NCI-H146 treated with DMSO at 0.1 percent for 48 hours (cell line): ENCODE measurements at regions not wholly inside any gene's neighbourhood (a gene's known extent, or its start where the extent isn't known, plus 50 kb on each side); places are given as distances from the start of the nearest gene placed in this dataset.

Source experiments
- DNase-seq: peaks from one replicate; lab custom pipeline; 2025; ENCODE audit not compliant: unreplicated experiment; lab: John Stamatoyannopoulos, UW

DNA sequence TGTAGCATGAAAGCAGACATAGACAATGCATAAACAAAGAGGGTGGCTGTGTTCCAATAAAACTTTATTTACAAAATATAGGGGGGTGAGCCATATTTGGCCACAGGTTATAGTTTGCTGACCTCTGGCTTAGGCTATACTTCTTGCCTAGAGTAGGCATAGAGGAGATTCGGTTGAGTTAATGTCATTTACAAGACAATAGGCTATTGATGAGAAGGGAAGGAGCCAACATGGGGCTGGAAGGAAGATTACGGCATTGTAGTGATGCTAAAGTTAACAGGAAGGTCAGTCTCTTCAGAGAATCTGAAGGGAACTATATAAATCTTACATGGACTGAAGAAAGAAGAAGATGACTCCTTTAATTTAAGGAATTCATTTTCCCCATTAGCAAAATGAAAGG lies 463.5 kb downstream of the HTR7 start:
- no peak for DNase-seq

DNA sequence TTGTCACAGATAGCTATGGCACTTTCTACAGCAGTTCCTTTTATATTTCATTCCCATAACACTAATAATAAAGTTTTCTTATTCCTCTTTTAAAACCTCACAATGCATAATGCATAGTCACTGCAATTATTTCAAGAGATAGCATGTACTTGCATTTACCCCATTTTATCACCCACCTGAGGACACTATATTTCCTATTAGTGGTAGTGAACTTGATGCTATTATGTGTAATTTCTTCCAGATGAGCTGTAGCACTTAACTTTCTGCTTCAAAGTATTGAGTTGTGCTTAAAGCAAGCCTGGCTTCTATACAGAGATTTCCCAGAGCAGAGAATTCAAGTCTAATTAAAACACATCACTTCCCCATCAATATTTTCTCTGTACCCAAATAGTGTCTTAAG lies 461.1 kb downstream of the HTR7 start:
- DNase-seq = no peak

DNA sequence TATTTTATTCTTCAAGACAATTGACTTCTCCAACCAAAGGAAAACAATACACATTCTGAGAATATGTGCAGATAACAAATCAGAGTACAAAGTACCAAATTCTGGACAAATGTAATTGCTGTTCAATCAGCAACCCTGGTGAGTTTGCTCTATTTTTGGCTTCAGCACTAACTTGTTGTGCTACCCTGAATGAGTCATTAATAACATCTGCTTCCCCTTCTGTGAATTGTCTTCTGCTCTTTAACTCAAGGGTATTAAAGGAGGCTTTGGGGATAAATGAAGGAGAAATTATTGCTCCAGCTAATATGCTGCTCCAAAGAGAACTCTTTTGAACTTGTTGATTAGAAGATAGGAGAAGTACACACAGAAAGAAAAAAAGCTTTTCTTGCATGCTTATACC lies 459.3 kb downstream of the HTR7 start:
- no peak for DNase-seq

DNA sequence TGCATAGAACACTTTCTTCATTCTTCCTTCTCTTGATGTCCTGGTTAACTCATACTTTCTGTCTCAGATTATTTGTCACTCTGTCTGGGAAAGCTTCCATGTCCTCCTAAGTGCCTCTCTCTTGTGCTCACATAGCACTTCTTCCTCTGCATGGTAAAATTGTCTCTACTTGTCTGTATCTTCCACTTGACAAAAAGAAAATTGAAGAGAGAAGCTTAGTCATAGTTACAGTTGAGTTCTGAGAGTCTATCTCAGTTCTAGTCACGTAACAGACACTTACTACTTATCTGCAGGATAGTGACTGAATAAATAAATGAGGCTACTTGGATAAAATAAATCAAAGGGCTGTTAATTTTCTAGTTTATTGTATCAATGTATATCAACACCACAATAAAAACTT lies 458.1 kb downstream of the HTR7 start:
- no peak for DNase-seq

DNA sequence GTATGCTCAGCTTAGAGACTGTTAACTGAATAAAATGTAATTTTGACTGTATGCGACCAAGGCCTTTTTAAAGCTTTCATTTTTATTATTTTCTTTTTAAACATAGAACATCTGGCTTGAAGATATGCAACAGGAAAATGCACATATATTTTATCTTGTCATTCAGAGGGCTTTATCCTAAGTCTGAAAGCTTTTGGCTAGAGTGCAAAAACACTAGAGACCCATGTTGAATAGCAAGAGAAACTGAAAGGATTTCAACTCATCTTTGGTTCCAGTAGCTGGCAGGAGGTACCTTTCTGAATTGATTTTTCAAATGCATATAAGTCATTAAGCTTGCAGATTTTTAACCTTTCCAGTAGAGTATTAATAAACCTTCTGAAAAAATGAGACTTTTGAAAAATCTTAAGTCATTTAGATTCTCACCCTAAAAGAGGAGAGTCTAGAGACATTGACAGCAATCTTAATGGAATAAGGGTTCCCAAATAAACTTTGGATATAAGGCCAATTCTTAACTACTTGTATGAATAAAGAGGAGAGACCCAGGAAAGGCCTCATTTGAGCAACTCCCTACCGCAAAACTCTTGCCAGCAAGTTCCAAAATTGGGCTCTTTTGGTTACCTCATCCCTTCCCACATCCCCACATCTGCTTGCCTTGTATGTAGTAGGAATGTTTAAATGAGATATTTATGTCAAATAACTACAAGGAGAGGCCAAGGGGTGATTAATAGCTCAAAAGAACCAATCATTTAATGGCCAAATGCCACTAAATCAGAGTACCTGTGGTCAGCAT lies 454.4 kb downstream of the HTR7 start:
- DNase-seq = no peak

DNA sequence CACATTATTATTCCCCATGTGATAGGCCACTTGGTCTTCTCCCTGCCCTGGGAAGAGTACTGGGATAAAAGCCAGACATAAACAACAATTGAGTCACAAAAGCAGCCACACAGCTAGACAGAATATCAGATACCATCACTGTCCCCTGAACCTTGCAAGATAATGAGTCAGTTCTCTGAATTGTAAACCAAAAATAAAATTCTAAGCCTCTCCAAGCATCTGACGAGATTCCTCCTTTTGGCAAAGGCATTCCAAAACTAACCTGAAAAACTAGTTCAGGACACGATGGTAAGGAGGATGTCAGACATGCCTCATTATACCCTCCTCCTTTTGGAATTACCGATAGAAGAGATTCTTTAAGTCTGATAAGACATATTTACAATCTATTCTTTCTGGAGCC lies 450.7 kb downstream of the HTR7 start:
- no peak for DNase-seq

DNA sequence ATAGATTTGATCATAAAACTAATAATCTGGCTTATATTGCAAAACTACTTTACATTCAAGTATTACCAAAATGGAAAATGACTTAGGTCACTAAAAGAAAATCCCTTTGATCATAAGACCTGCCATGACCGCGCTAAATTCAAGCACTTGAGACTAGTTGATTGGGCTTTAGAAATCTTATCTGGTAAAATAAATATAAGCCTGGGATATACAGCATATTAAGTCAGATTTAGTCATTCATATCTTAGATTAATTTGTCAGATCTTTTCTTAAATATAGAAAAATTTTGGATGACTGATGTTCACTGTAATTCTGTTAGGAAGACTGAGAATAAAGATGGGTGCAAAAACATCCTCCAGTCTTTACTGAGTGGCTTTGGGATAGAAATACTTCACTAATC lies 450.0 kb downstream of the HTR7 start:
- no peak for DNase-seq

DNA sequence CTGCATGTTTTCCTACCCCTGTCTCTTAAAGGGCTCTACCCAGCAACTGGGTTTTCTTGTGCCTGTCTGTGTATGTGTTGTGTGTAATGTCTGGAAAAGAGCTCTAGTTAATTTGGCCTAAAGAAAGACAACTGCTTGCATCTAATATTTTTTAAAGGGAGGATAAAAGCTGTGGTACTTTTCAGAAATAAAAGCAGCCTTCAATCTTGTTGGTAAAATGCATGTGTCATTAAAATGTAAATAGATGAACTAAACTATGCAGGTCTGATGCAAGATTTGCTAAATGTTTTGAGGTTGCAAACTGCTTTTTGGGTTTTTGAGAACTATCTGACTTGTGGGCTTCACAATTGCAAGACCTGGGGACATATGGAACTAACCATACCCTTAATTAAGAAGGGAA lies 445.3 kb downstream of the HTR7 start:
- no peak for DNase-seq

DNA sequence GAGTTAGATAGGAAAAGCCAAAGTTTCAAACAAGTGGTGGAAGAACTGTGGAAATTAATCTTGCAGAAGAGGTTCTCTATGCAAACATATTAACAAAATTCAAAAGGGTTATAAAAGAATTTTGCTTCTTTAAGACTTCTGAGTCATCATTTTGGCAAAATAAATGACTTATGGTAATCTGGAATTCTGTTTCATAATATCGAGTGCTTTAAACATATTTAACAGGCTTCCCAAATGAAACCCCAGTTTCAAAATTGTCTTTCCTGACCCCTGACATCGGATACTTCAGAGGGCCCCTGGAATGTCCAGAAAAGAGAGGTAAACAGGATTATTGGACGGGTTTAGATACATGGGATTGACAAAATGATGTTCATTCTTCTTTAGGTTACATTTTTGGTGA lies 444.6 kb downstream of the HTR7 start:
- no peak for DNase-seq

GRCh38 chr10:90414926-90415325 lies 442.9 kb downstream of the HTR7 start:
- DNase-seq = no peak

DNA sequence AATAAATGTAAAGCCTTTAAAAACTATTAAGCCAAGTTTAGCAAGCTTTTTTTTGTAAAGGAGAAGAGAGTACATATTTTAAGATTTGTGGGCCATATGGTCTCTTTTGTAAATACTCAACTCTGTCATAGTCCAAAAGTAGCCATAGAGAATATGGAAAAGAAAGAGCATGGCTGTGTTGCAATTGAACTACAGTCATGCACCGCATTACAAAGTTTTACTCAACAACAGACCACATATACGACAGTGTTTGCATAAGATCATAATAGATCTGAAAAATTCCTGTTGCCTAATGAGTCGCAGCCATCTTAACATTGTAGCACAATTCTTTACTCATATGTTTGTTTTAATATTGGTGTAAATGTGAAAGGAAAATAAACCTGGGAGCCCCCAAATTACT lies 440.8 kb downstream of the HTR7 start:
- no peak for DNase-seq

DNA sequence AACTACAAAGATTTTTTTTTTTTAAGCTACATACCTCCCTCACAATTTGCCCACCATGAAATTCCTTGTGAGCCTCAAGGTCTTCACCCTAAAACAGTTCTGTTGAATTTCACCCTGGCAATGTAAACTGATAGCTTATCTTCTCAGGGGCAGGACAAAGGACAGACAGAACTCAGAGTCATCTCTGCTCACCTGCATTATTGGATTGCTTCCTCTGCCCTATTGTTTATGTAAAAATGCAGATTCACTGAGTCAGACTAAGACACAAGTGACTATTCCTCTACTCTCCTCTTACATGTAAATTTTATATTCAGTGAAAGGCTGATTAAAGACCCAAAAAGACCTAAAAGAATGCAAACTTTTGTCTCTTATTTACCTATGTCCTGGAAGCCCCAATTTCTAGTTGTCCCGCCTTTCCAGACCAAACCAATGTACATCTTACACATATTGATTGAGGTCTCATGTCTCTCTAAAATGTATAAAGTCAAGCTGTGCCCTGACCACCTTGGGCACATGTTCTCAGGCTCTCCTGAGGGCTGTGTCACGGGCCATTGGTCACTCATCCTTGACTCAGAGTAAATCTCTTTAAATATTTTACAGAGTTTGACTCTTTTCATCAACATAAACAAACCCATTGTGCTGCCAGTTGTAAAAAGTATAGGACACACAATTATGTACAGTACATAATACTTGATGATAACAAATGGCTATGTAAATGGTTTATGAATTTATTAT lies 440.2 kb downstream of the HTR7 start:
- DNase-seq = no peak

GRCh38 chr10:90418869-90419652 lies 438.8 kb downstream of the HTR7 start:
- no peak for DNase-seq

- no peak for DNase-seq
These were observed 437.1 kb downstream of the HTR7 start for GRCh38 chr10:90420637-90421318.

DNA sequence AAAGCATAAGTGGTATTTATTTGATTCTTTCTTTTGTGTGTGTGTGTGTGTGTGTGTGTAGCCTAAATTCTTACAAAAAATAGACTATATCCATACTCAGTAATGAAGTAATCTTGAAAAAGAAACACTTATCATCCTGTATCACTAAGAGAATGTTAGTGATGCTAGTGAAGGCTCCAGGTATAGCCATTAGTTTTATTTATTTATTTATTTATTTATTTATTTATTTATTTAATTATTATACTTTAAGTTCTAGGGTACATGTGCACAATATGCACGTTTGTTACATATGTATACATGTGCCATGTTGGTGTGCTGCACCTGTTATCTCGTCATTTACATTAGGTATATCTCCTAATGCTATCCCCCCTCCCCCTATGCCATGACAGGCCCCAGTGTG lies 436.0 kb downstream of the HTR7 start:
- DNase-seq = no peak

- DNase-seq = no peak
These were observed 433.1 kb downstream of the HTR7 start for GRCh38 chr10:90424730-90425129.

- DNase-seq = no peak
These were observed 427.7 kb downstream of the HTR7 start for GRCh38 chr10:90430186-90430585.

GRCh38 chr10:90432866-90433265 lies 425.0 kb downstream of the HTR7 start:
- DNase-seq = no peak

- no peak for DNase-seq
These were observed 422.5 kb downstream of the HTR7 start for GRCh38 chr10:90435296-90435695.

- DNase-seq = no peak
These were observed 420.4 kb downstream of the HTR7 start for GRCh38 chr10:90437452-90437851.

- no peak for DNase-seq
These were observed 417.0 kb downstream of the HTR7 start for GRCh38 chr10:90440870-90441269.
